Esophagus squamous epithelium (tissue), 5 donors: ENCODE measurements at regions not wholly inside any gene's neighbourhood (a gene's known extent, or its start where the extent isn't known, plus 50 kb on each side); places are given as distances from the start of the nearest gene placed in this dataset.

Experiments used
- DNase-seq: peaks from one replicate; lab custom pipeline; 2025; lab: John Stamatoyannopoulos, UW
- H3K27ac ChIP-seq, 4 donors: fragments of 200-600 bp; sonication (generic); one replicate each; pipeline ENCODE4 v1.5.1; 2016 to 2019; ENCODE audit warnings: mild to moderate bottlenecking in 1 of 4
- H3K27me3 ChIP-seq, 4 donors: fragments of 200-600 bp; sonication (generic); 1 replicate in 3 of 4; 2 replicates in 1 of 4; pipeline versions ENCODE4 v1.5.1 to v1.6.0; 2017 to 2021; ENCODE audit warnings: antibody characterized with exemption in 1 of 4
- H3K36me3 ChIP-seq, 3 donors: fragments of 200-600 bp; sonication (generic); one replicate each; pipeline ENCODE4 v1.5.1; 2016 to 2019
- H3K4me1 ChIP-seq, 3 donors: fragments of 200-600 bp; sonication (generic); one replicate each; pipeline ENCODE4 v1.5.1; 2017 to 2019
- H3K4me3 ChIP-seq, 4 donors: fragments of 200-600 bp; sonication (generic); 1 replicate in 3 of 4; 2 replicates in 1 of 4; pipeline ENCODE4 v1.5.1; 2016 to 2019; ENCODE audit warnings: mild to moderate bottlenecking in 2 of 4, moderate library complexity in 1 of 4
- H3K9me3 ChIP-seq, 3 donors: fragments of 200-600 bp; sonication (generic); one replicate each; pipeline ENCODE4 v1.5.1; 2016 to 2019
- CTCF ChIP-seq, 6 experiments: fragments of 450-650 bp in 4 of 6; fragments of 200-600 bp in 2 of 6; sonication (generic) in 2 of 6; IDR thresholded peaks; one replicate each; pipeline ENCODE4 v1.5.1; 2016 to 2019; ENCODE audit warnings: antibody characterized with exemption in 6 of 6, mild to moderate bottlenecking in 4 of 6, moderate library complexity in 4 of 6
- POLR2A ChIP-seq, 4 donors: fragments of 450-650 bp; IDR thresholded peaks; one replicate each; pipeline ENCODE4 v1.6.1; 2017; ENCODE audit warnings: antibody characterized with exemption in 4 of 4, mild to moderate bottlenecking in 4 of 4, moderate library complexity in 3 of 4
- WGBS, 2 donors: methylation state at CpG; one replicate each; pipeline ENCODE4 v1.1.5; 2018; 5-methylcytosine and 5-hydroxymethylcytosine counted together
- intact Hi-C: fragments of 100-400 bp; cut with DNase I; formaldehyde crosslinking; loops from one replicate; pipeline ENCODE4 v1.15.0; 2022
- donor health status: DM: yes; HTN: yes; CAD: no.

GRCh38 chr4:175143116-175143515, 225.0 kb downstream of the ADAM29 start:
- Histone ChIP-seq H3K4me3 (no peak overlapping the region), H3K27ac (no peak overlapping the region), H3K27me3 (no peaks in the 10 kb centered on the region), H3K36me3 (no peaks in the 10 kb centered on the region), H3K9me3 (no peaks in the 10 kb centered on the region), H3K4me1 (no peaks in the 10 kb centered on the region)
- intact Hi-C loops = no loop called here
- DNase-seq = no peak
- no peak for TF ChIP-seq POLR2A (IDR thresholded peaks at IDR 0.05)
- TF ChIP-seq CTCF (IDR thresholded peaks at IDR 0.05) = no peak

GRCh38 chr4:175146799-175147198, 228.6 kb downstream of the ADAM29 start:
- H3K4me3 ChIP-seq = no peak overlapping the region
- no peak for DNase-seq
- H3K36me3 ChIP-seq = no peaks in the 10 kb centered on the region
- 88 to 89% methylated on average over 5 to 13 of the region's 14 CpGs for WGBS, 2 donors
- intact Hi-C loops = no loop called here
- TF ChIP-seq POLR2A (IDR thresholded peaks at IDR 0.05) = no peak
- TF ChIP-seq CTCF (IDR thresholded peaks at IDR 0.05) = no peak
- no peaks in the 10 kb centered on the region for H3K9me3 ChIP-seq
- no peak overlapping the region for H3K27ac ChIP-seq
- H3K27me3 ChIP-seq = no peaks in the 10 kb centered on the region
- H3K4me1 ChIP-seq = no peaks in the 10 kb centered on the region

- no peak for TF ChIP-seq CTCF (IDR thresholded peaks at IDR 0.05)
- no peak for TF ChIP-seq POLR2A (IDR thresholded peaks at IDR 0.05)
- 93% methylated on average over 8 to 9 of the region's 12 CpGs for WGBS, 2 donors
- no peaks in the 10 kb centered on the region for H3K9me3 ChIP-seq
Observed at GRCh38 chr4:175147233-175147632, 229.1 kb downstream of the ADAM29 start.

GRCh38 chr4:175166020-175166419, 247.9 kb downstream of the ADAM29 start:
- no peaks in the 10 kb centered on the region for H3K9me3 ChIP-seq
- no peak for TF ChIP-seq CTCF (IDR thresholded peaks at IDR 0.05)
- no peak for TF ChIP-seq POLR2A (IDR thresholded peaks at IDR 0.05)
- 79 to 86% methylated on average over 2 of the region's 2 CpGs for WGBS, 2 donors
- no peaks in the 10 kb centered on the region for H3K36me3 ChIP-seq
- no peaks in the 10 kb centered on the region for H3K27me3 ChIP-seq
- H3K27ac ChIP-seq = no peak overlapping the region
- intact Hi-C loops = no loop called here
- DNase-seq = no peak
- no peaks in the 10 kb centered on the region for H3K4me1 ChIP-seq
- no peak overlapping the region for H3K4me3 ChIP-seq

More at GRCh38 chr4:175147233-175147632, 229.1 kb downstream of the ADAM29 start:
- Histone ChIP-seq H3K36me3 (no peaks in the 10 kb centered on the region), H3K27me3 (no peaks in the 10 kb centered on the region), H3K4me1 (no peaks in the 10 kb centered on the region), H3K27ac (no peak overlapping the region), H3K4me3 (no peak overlapping the region)
- DNase-seq = no peak
- intact Hi-C loops = no loop called here

- Histone ChIP-seq H3K27ac (no peak overlapping the region), H3K9me3 (no peaks in the 10 kb centered on the region), H3K27me3 (no peaks in the 10 kb centered on the region), H3K4me1 (no peaks in the 10 kb centered on the region), H3K4me3 (no peak overlapping the region), H3K36me3 (no peaks in the 10 kb centered on the region)
- TF ChIP-seq CTCF (IDR thresholded peaks at IDR 0.05) = no peak
- WGBS, 2 donors = 39 to 60% methylated on average over 4 of the region's 4 CpGs
- no peak for DNase-seq
- intact Hi-C loops = no loop called here
Observed at GRCh38 chr4:175176710-175177109, 258.6 kb downstream of the ADAM29 start.
